Left cardiac atrium (tissue), 4 donors: ENCODE measurements at regions not wholly inside any gene's neighbourhood (a gene's known extent, or its start where the extent isn't known, plus 50 kb on each side); places are given as distances from the start of the nearest gene placed in this dataset.
"Not testable (repeated sequence)": the region's sequence is repeated elsewhere in the genome, so short reads cannot be mapped to it uniquely, and the experiment has no call there.

Source experiments
- ATAC-seq, 2 donors: fragments of 200-7000 bp; cut with Tn5 transposase; one replicate each; pipeline ENCODE4 v1.9.1; 2020; ENCODE audit warnings: mild to moderate bottlenecking in 2 of 2, moderate library complexity in 2 of 2
- DNase-seq: peaks from one replicate; pipeline ENCODE4 v3.0.0-alpha.2; 2020
- intact Hi-C, 2 donors: fragments of 100-400 bp; cut with DNase I; formaldehyde crosslinking; loops; one replicate each; pipeline versions ENCODE4 v1.14.1 to v1.15.1; 2022 to 2023
- donor health status: DM: no; HTN: yes; CAD: no.
- donor health status: DM: no; HTN: yes; CAD: no; lungs with severe emphysema.
- donor health status: DM: yes; HTN: yes; CAD: no.
- donor health status: Dilated cardiomyopathy.

- ATAC-seq (no peak), DNase-seq (no peak)
- intact Hi-C loops, result no loop called here
These were observed 100.1 kb upstream of the UXS1 start for GRCh38 chr2:106294182-106294581.

GRCh38 chr2:106293271-106293783 lies 99.2 kb upstream of the UXS1 start:
- ATAC-seq (no peak), DNase-seq (no peak)
- intact Hi-C loops, result no loop called here

GRCh38 chr2:106292627-106293026 lies 98.5 kb upstream of the UXS1 start:
- DNase-seq (no peak), ATAC-seq (no peak)
- intact Hi-C loops, result no loop called here

GRCh38 chr2:106288873-106289272 lies 94.8 kb upstream of the UXS1 start:
- ATAC-seq, result no peak
- intact Hi-C loops, result no loop called here

GRCh38 chr2:106285237-106285829 lies 91.2 kb upstream of the UXS1 start:
- intact Hi-C loops, result no loop called here
- ATAC-seq, result no peak
- no peak for DNase-seq

More at GRCh38 chr2:106288873-106289272, 94.8 kb upstream of the UXS1 start:
- no peak for DNase-seq

GRCh38 chr2:106284691-106285202 lies 90.6 kb upstream of the UXS1 start:
- ATAC-seq (no peak), DNase-seq (no peak)
- intact Hi-C loops, result no loop called here

GRCh38 chr2:106284255-106284654 lies 90.2 kb upstream of the UXS1 start:
- DNase-seq (no peak), ATAC-seq (no peak)
- intact Hi-C loops, result no loop called here

- intact Hi-C loops, DNase-seq, ATAC-seq: not testable (repeated sequence)
These were observed 89.4 kb upstream of the UXS1 start for GRCh38 chr2:106283228-106284152.

- DNase-seq, result no peak
- intact Hi-C loops, result no loop called here
- no peak for ATAC-seq
These were observed 88.5 kb upstream of the UXS1 start for GRCh38 chr2:106282462-106283170.

GRCh38 chr2:106281907-106282430 lies 87.9 kb upstream of the UXS1 start:
- ATAC-seq, DNase-seq, intact Hi-C loops: not testable (repeated sequence)

- no peak for DNase-seq
- intact Hi-C loops, result no loop called here
- ATAC-seq, result no peak
These were observed 86.8 kb upstream of the UXS1 start for GRCh38 chr2:106280722-106281446.

- intact Hi-C loops, result no loop called here
- DNase-seq (no peak), ATAC-seq (no peak)
These were observed 86.1 kb upstream of the UXS1 start for GRCh38 chr2:106280224-106280623.

- ATAC-seq (no peak), DNase-seq (no peak)
- intact Hi-C loops, result no loop called here
These were observed 84.2 kb upstream of the UXS1 start for GRCh38 chr2:106278112-106278876.

- DNase-seq (no peak), ATAC-seq (no peak)
- intact Hi-C loops, result no loop called here
These were observed 83.3 kb upstream of the UXS1 start for GRCh38 chr2:106277426-106277825.

- DNase-seq (no peak), ATAC-seq (no peak)
- intact Hi-C loops, result no loop called here
These were observed 81.9 kb upstream of the UXS1 start for GRCh38 chr2:106275971-106276370.

- no peak for DNase-seq
- intact Hi-C loops, result no loop called here
- no peak for ATAC-seq
These were observed 80.6 kb upstream of the UXS1 start for GRCh38 chr2:106274668-106275067.

GRCh38 chr2:106272216-106272807 lies 78.2 kb upstream of the UXS1 start:
- no peak for DNase-seq
- intact Hi-C loops, result no loop called here
- no peak for ATAC-seq

GRCh38 chr2:106270471-106270891 lies 76.4 kb upstream of the UXS1 start:
- ATAC-seq (peak in 1 of 2 donors; percentile 39), DNase-seq (no peak)
- intact Hi-C loops, result no loop called here
